Prostate gland (tissue), 2 donors: ENCODE measurements at regions not wholly inside any gene's neighbourhood (a gene's known extent, or its start where the extent isn't known, plus 50 kb on each side); places are given as distances from the start of the nearest gene placed in this dataset.
A peak's percentile ranks its signal among the peaks of the same experiment; 100 is the strongest.

Experiments used
- POLR2A ChIP-seq: fragments of 450-650 bp; IDR thresholded peaks from one replicate; pipeline ENCODE4 v1.6.1; 2016; ENCODE audit warnings: antibody characterized with exemption, mild to moderate bottlenecking
- POLR2AphosphoS5 ChIP-seq: sonication (generic); formaldehyde crosslinking; IDR thresholded peaks from one replicate; pipeline ENCODE4 v1.6.1; 2017; ENCODE audit warnings: antibody characterized with exemption
- TF ChIP-seq, protein P1 (sequence below), 4 experiments: fragments of 200-600 bp in 2 of 4; fragments of 450-650 bp in 2 of 4; sonication (generic) in 2 of 4; IDR thresholded peaks; 1 replicate in 3 of 4; 2 replicates in 1 of 4; pipeline ENCODE4 v1.5.1; 2016 to 2019; ENCODE audit warnings: antibody characterized with exemption in 4 of 4, mild to moderate bottlenecking in 2 of 4, moderate library complexity in 2 of 4

DNA sequence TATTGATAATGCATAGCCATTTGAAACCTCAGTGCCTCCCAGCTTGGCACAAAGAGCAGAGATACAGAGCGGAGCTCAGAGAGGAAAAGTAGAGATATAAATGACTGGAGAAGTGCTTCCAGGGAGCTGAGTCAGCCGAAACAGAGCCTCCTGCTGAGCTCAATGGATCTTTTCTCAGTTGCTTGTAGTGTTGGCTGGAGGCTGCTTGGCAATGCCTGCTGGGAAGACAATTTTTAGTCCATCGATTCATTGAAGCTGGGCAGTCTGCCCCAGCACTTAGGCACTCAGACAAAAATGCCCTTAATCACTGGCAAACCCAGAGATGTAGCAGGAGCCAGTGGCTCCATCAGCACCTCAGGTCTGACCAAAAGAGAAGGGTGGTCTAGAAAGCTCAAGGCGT lies 81.3 kb upstream of the SETBP1 start:
- TF ChIP-seq, protein P1, sequence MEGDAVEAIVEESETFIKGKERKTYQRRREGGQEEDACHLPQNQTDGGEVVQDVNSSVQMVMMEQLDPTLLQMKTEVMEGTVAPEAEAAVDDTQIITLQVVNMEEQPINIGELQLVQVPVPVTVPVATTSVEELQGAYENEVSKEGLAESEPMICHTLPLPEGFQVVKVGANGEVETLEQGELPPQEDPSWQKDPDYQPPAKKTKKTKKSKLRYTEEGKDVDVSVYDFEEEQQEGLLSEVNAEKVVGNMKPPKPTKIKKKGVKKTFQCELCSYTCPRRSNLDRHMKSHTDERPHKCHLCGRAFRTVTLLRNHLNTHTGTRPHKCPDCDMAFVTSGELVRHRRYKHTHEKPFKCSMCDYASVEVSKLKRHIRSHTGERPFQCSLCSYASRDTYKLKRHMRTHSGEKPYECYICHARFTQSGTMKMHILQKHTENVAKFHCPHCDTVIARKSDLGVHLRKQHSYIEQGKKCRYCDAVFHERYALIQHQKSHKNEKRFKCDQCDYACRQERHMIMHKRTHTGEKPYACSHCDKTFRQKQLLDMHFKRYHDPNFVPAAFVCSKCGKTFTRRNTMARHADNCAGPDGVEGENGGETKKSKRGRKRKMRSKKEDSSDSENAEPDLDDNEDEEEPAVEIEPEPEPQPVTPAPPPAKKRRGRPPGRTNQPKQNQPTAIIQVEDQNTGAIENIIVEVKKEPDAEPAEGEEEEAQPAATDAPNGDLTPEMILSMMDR (IDR thresholded peaks at IDR 0.05): no peak
- peak; percentile 7 for TF ChIP-seq POLR2AphosphoS5
- no peak for TF ChIP-seq POLR2A
